HepG2 (cell line): ENCODE measurements at regions not wholly inside any gene's neighbourhood (a gene's known extent, or its start where the extent isn't known, plus 50 kb on each side); places are given as distances from the start of the nearest gene placed in this dataset.

Source experiments
- ATAC-seq: fragments of 200-7000 bp; cut with Tn5 transposase; 3 replicates; pipeline ENCODE4 v1.9.1; 2020; ENCODE audit warnings: mild to moderate bottlenecking, moderate library complexity
- BruUV-seq: library from RNA; stranded (reverse); fragments of 400-500 nt; replicated peaks from 2 replicates; lab custom pipeline; 2021; lab: Mats Ljungman, UMichigan
- CTCF ChIA-PET: fragments of 300-600 bp; formaldehyde crosslinking; extraction: SDS; loops from one replicate; lab custom pipeline; 2021; ENCODE audit warnings: low total read pairs, inconsistent platforms, low intra/inter-chr PET ratio; lab: Yijun Ruan, JAX
- POLR2A ChIA-PET: fragments of 350-600 bp; sonication (Branson Sonifier 250); formaldehyde crosslinking; loops from one replicate; lab custom pipeline; 2020; ENCODE audit warnings: antibody characterized with exemption, inconsistent platforms; lab: Yijun Ruan, JAX
- DNase-seq: peaks from one replicate; pipeline ENCODE4 v3.0.0-alpha.2; 2015; ENCODE audit warnings: low spot score
- FAIRE-seq: peaks from 3 replicates; lab custom pipeline; 2011; peaks lifted over from hg19 to GRCh38; lab: Jason Lieb, UNC
- H2AFZ ChIP-seq: one replicate; pipeline ENCODE4 v1.6.1; 2011; ENCODE audit warnings: low read length, inconsistent platforms
- H3K27ac ChIP-seq: fragments of 300-600 bp; 3 replicates; pipeline ENCODE4 v1.8.0; 2011; ENCODE audit warnings: mixed run types, mild to moderate bottlenecking, mixed read lengths, low read length, inconsistent platforms; ENCODE audit not compliant: insufficient read depth; ENCODE audit errors: extremely low read length
- H3K27me3 ChIP-seq, 2 experiments: fragments of 200-600 bp in 1 of 2; 2 replicates in 1 of 2; 3 replicates in 1 of 2; pipeline versions ENCODE4 v1.6.0 to v1.8.0; 2011; ENCODE audit warnings: low read length in 2 of 2, mild to moderate bottlenecking in 2 of 2, moderate library complexity in 2 of 2, inconsistent platforms in 1 of 2; ENCODE audit not compliant: insufficient read depth in 2 of 2, control insufficient read depth in 1 of 2
- H3K36me3 ChIP-seq, 2 experiments: fragments of 200-600 bp in 1 of 2; replicated peaks in 1 of 2; 2 replicates in 1 of 2; 3 replicates in 1 of 2; pipeline versions ENCODE4 v1.5.1 to v1.8.0; 2011; ENCODE audit warnings: low read length in 2 of 2, inconsistent platforms in 1 of 2; ENCODE audit not compliant: insufficient read depth in 2 of 2, control insufficient read depth in 1 of 2
- H3K4me1 ChIP-seq: 2 replicates; pipeline ENCODE4 v1.5.1; 2012; ENCODE audit warnings: low read length, inconsistent platforms; ENCODE audit not compliant: insufficient read depth
- H3K4me2 ChIP-seq: 2 replicates; pipeline ENCODE4 v1.6.0; 2011; ENCODE audit warnings: low read depth, low read length, inconsistent platforms
- H3K4me3 ChIP-seq, 3 experiments: fragments of 200-600 bp in 1 of 3; sonication (generic), shearing (Covaris generic) in 1 of 3; replicated peaks in 1 of 3; 2 replicates each; pipeline ENCODE4 v1.5.1; 2011 to 2016; ENCODE audit warnings: low read length in 3 of 3, inconsistent platforms in 2 of 3, low read depth in 2 of 3, mild to moderate bottlenecking in 2 of 3, control low read depth in 1 of 3, mixed read lengths in 1 of 3; ENCODE audit not compliant: insufficient read depth in 1 of 3
- H3K79me2 ChIP-seq: one replicate; pipeline ENCODE4 v1.6.1; 2011; ENCODE audit warnings: low read length, inconsistent platforms; ENCODE audit not compliant: insufficient read depth
- H3K9ac ChIP-seq: 2 replicates; pipeline ENCODE4 v1.6.0; 2011; ENCODE audit warnings: mild to moderate bottlenecking, low read depth, low read length, inconsistent platforms; ENCODE audit not compliant: insufficient read depth
- H3K9me3 ChIP-seq: 2 replicates; pipeline ENCODE4 v1.5.1; 2012; ENCODE audit warnings: mild to moderate bottlenecking, low read length
- H4K20me1 ChIP-seq: 2 replicates; pipeline ENCODE4 v1.6.0; 2011; ENCODE audit warnings: inconsistent platforms, mild to moderate bottlenecking, low read length, moderate library complexity; ENCODE audit not compliant: insufficient read depth
- CBX2 ChIP-seq, 2 experiments: fragments of 200-600 bp in 1 of 2; sonication (generic); formaldehyde crosslinking in 1 of 2; IDR thresholded peaks; 2 replicates each; pipeline versions ENCODE4 v1.7.0 to v1.8.1; 2018 to 2022; ENCODE audit warnings: low read depth in 2 of 2, low read length in 1 of 2, mild to moderate bottlenecking in 1 of 2, missing genetic modification reagents in 1 of 2
- EHMT2 ChIP-seq: fragments of 200-600 bp; sonication (generic); IDR thresholded peaks from 2 replicates; pipeline ENCODE4 v1.7.0; 2017; ENCODE audit warnings: antibody characterized with exemption, low read depth, low read length, borderline replicate concordance
- FOXO1 ChIP-seq: sonication (generic); formaldehyde crosslinking; IDR thresholded peaks from 2 replicates; pipeline ENCODE4 v1.4.0; 2020; ENCODE audit warnings: missing genetic modification reagents
- GRHL1 ChIP-seq: sonication (generic); formaldehyde crosslinking; conservative IDR thresholded peaks from 2 replicates; pipeline ENCODE4 v1.8.0; 2022; ENCODE audit warnings: missing genetic modification reagents
- MTA1 ChIP-seq: sonication (generic); formaldehyde crosslinking; IDR thresholded peaks from 2 replicates; pipeline ENCODE4 v1.4.0; 2020; ENCODE audit warnings: missing genetic modification reagents, mild to moderate bottlenecking, borderline replicate concordance
- MXD1 ChIP-seq: sonication (generic); formaldehyde crosslinking; IDR thresholded peaks from 2 replicates; pipeline ENCODE4 v1.4.0; 2020; ENCODE audit warnings: mild to moderate bottlenecking, missing genetic modification reagents
- NFE2L1 ChIP-seq: sonication (generic); formaldehyde crosslinking; IDR thresholded peaks from 2 replicates; pipeline ENCODE4 v1.4.0; 2020; ENCODE audit warnings: missing genetic modification reagents, mild to moderate bottlenecking, borderline replicate concordance
- NFYB ChIP-seq: sonication (generic); formaldehyde crosslinking; IDR thresholded peaks from 2 replicates; pipeline ENCODE4 v1.4.0; 2020; ENCODE audit warnings: missing genetic modification reagents
- PHB2 ChIP-seq: fragments of 450-650 bp; IDR thresholded peaks from 2 replicates; pipeline ENCODE4 v1.6.1; 2018; ENCODE audit not compliant: partially characterized antibody
- RARG ChIP-seq: sonication (generic); formaldehyde crosslinking; IDR thresholded peaks from 2 replicates; pipeline ENCODE4 v1.4.0; 2020; ENCODE audit warnings: low read depth, mild to moderate bottlenecking, missing genetic modification reagents
- ZNF629 ChIP-seq: sonication (generic); formaldehyde crosslinking; conservative IDR thresholded peaks from 2 replicates; pipeline ENCODE4 v1.5.0; 2020; ENCODE audit warnings: missing genetic modification reagents
- ZNF652 ChIP-seq: IDR thresholded peaks from 2 replicates; pipeline ENCODE4 v1.6.1; 2016; ENCODE audit warnings: low read depth, borderline replicate concordance
- ZNF891 ChIP-seq: sonication (generic); formaldehyde crosslinking; IDR thresholded peaks from 2 replicates; pipeline ENCODE4 v1.5.0; 2020; ENCODE audit warnings: mild to moderate bottlenecking, missing genetic modification reagents
- WGBS: methylation state at CpG from one replicate; pipeline ENCODE4 v1.1.6; 2017; ENCODE audit warnings: low lambda C conversion rate; 5-methylcytosine and 5-hydroxymethylcytosine counted together
- in situ Hi-C: cut with HindIII; loops from 2 replicates; pipeline ENCODE4 v1.10.0; 2017; ENCODE audit warnings: low pct_unique_long_range_greater_than_20kb; ENCODE audit not compliant: extremely low pct_ligation_motif_present
- intact Hi-C: fragments of 100-400 bp; cut with micrococcal nuclease; formaldehyde crosslinking; loops from one replicate; pipeline ENCODE4 v1.10.0; 2022; ENCODE audit not compliant: unreplicated experiment
- TF ChIP-seq, protein P1 (sequence below): sonication (generic); formaldehyde crosslinking; IDR thresholded peaks from 2 replicates; pipeline ENCODE4 v1.8.1; 2022; ENCODE audit warnings: low read depth, mild to moderate bottlenecking, missing genetic modification reagents
- TF ChIP-seq, protein P2 (sequence below): sonication (generic); formaldehyde crosslinking; IDR thresholded peaks from 2 replicates; pipeline ENCODE4 v1.8.0; 2023; ENCODE audit warnings: mild to moderate bottlenecking, missing genetic modification reagents
- TF ChIP-seq, protein P3 (sequence below): sonication (generic); formaldehyde crosslinking; IDR thresholded peaks from 2 replicates; pipeline ENCODE4 v1.5.1; 2020; ENCODE audit warnings: mild to moderate bottlenecking, missing genetic modification reagents, borderline replicate concordance

- no peak for TF ChIP-seq GRHL1 (CRISPR knock-in tag)
Observed at GRCh38 chr4:136078976-136079375, 1453.3 kb downstream of the PCDH18 start (continued).

DNA sequence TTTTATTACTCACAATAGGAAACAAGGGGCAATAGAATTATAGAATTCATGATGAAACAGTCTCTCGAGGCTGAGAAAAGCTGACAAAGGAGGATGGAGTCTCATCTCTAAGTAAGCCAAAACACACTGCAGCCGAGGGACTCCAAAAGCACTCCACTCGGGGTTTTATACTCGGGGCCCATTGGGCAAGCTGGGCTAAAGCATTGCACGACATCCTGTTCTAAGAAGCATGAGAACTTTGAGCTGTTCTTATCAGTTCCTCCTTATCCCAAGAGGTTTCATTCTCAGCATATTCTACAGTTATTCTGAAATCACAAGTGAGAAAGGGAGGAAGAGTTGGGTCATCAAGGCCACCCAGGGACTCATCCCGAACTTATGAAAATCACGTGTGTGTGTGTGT lies 1475.5 kb downstream of the PCDH18 start:
- Histone ChIP-seq H2AFZ (no peak overlapping the region), H3K27me3 (no peaks in the 10 kb centered on the region), H3K9ac (no peak overlapping the region), H3K36me3 (no peaks in the 10 kb centered on the region), H3K79me2 (no peaks in the 10 kb centered on the region), H3K4me2 (no peak overlapping the region), H3K9me3 (no peaks in the 10 kb centered on the region), H3K4me3 (no peak overlapping the region), H4K20me1 (no peaks in the 10 kb centered on the region), H3K27ac (no peak overlapping the region), H3K4me1 (no peaks in the 10 kb centered on the region)
- ATAC-seq (no peak), FAIRE-seq (no peak), DNase-seq (no peak)
- CTCF ChIA-PET = no interaction called here
- TF ChIP-seq NFYB (no peak), ZNF629 (no peak), CBX2 (IDR thresholded peaks at IDR 0.05; ENCODE audit: low read depth, low read length) (no peak), CBX2 (CRISPR knock-in tag; IDR thresholded peaks at IDR 0.05; ENCODE audit: low read depth) (no peak), EHMT2 (no peak), ZNF891 (no peak), NFE2L1 (no peak), FOXO1 (CRISPR knock-in tag) (no peak), RARG (CRISPR knock-in tag) (no peak), PHB2 (no peak), ZNF652 (CRISPR knock-in tag) (no peak), MTA1 (no peak), MXD1 (CRISPR knock-in tag) (no peak)
- TF ChIP-seq, protein P1, sequence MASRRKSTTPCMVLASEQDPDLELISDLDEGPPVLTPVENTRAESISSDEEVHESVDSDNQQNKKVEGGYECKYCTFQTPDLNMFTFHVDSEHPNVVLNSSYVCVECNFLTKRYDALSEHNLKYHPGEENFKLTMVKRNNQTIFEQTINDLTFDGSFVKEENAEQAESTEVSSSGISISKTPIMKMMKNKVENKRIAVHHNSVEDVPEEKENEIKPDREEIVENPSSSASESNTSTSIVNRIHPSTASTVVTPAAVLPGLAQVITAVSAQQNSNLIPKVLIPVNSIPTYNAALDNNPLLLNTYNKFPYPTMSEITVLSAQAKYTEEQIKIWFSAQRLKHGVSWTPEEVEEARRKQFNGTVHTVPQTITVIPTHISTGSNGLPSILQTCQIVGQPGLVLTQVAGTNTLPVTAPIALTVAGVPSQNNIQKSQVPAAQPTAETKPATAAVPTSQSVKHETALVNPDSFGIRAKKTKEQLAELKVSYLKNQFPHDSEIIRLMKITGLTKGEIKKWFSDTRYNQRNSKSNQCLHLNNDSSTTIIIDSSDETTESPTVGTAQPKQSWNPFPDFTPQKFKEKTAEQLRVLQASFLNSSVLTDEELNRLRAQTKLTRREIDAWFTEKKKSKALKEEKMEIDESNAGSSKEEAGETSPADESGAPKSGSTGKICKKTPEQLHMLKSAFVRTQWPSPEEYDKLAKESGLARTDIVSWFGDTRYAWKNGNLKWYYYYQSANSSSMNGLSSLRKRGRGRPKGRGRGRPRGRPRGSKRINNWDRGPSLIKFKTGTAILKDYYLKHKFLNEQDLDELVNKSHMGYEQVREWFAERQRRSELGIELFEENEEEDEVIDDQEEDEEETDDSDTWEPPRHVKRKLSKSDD (CRISPR knock-in tag) = no peak
- TF ChIP-seq, protein P2, sequence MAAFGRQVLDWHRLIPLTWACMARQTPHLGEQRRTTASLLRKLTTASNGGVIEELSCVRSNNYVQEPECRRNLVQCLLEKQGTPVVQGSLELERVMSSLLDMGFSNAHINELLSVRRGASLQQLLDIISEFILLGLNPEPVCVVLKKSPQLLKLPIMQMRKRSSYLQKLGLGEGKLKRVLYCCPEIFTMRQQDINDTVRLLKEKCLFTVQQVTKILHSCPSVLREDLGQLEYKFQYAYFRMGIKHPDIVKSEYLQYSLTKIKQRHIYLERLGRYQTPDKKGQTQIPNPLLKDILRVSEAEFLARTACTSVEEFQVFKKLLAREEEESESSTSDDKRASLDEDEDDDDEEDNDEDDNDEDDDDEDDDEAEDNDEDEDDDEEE (CRISPR knock-in tag) = no peak
- TF ChIP-seq, protein P3, sequence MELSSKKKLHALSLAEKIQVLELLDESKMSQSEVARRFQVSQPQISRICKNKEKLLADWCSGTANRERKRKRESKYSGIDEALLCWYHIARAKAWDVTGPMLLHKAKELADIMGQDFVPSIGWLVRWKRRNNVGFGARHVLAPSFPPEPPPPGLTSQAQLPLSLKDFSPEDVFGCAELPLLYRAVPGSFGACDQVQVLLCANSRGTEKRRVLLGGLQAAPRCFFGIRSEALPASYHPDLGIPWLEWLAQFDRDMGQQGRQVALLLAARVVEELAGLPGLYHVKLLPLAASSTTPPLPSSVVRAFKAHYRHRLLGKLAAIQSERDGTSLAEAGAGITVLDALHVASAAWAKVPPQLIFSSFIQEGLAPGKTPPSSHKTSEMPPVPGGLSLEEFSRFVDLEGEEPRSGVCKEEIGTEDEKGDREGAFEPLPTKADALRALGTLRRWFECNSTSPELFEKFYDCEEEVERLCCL = no peak
- BruUV-seq = no TSS peak
- intact Hi-C loops = no loop called here
- POLR2A ChIA-PET = no interaction called here
- WGBS = 4% methylated on average over 3 of the region's 7 CpGs
- in situ Hi-C loops = no loop called here
